ENCODE measurements at regions not wholly inside any gene's neighbourhood (a gene's known extent, or its start where the extent isn't known, plus 50 kb on each side); places are given as distances from the start of the nearest gene placed in this dataset.

- H3K4me2 ChIP-seq (ENCODE audit: insufficient read depth in 1 of 2, low read depth in 2 of 2, low read length in 2 of 2) = no peak overlapping the region
- no peak overlapping the region for H2BK5ac ChIP-seq (ENCODE audit: low read depth, low read length)
- no peak overlapping the region for H3K4me3 ChIP-seq (ENCODE audit: extremely low read depth in 1 of 4, insufficient read depth in 2 of 4, low read depth in 3 of 4, low read length in 4 of 4)
- no peak overlapping the region for H2AFZ ChIP-seq (ENCODE audit: low read length)
- H2BK15ac ChIP-seq (ENCODE audit: low read length) = no peak overlapping the region
- no peaks in the 10 kb centered on the region for H3K79me1 ChIP-seq (ENCODE audit: low read depth, low read length)
- no peaks in the 10 kb centered on the region for H4K20me1 ChIP-seq (replicated peaks in 1 of 2; ENCODE audit: control insufficient read depth in 1 of 2, insufficient read depth in 2 of 2, low read length in 2 of 2)
- H2BK20ac ChIP-seq (ENCODE audit: low read length) = no peak overlapping the region
- H3K23ac ChIP-seq (ENCODE audit: insufficient read length) = no peak overlapping the region
- no peak overlapping the region for H4K91ac ChIP-seq (replicated peaks; ENCODE audit: insufficient read length, low read length)
- H3K4ac ChIP-seq (replicated peaks; ENCODE audit: insufficient read length, low read depth, low read length) = no peak overlapping the region
- FAIRE-seq = no peak
- no peak overlapping the region; a peak in 1 of 7 replicates for H3K9ac ChIP-seq (replicated peaks in 1 of 4; ENCODE audit: extremely low read depth in 1 of 4, low read depth in 3 of 4, low read length in 3 of 4)
- H2AK5ac ChIP-seq (ENCODE audit: low read depth, low read length) = no peak overlapping the region
- no peaks in the 10 kb centered on the region for H3K9me3 ChIP-seq (ENCODE audit: insufficient read depth in 2 of 2, low read depth in 1 of 2, low read length in 1 of 2)
- no peak overlapping the region for H3K27ac ChIP-seq (ENCODE audit: low read depth, low read length)
- no peak overlapping the region for H3K56ac ChIP-seq (replicated peaks; ENCODE audit: insufficient read length, low read depth, low read length)
- CTCF ChIA-PET (ENCODE audit: partially characterized antibody) = interaction anchor here (1.6 kb wide), 1 partner anchor 9 kb away, joined by 7 read pairs; no protein-coding TSS in a partner anchor
- H3K27me3 ChIP-seq (replicated peaks in 1 of 4; ENCODE audit: control insufficient read depth in 3 of 4, extremely low read depth in 1 of 4, insufficient read depth in 3 of 4, low read length in 3 of 4) = no peaks in the 10 kb centered on the region
- H2BK120ac ChIP-seq (replicated peaks; ENCODE audit: low read depth, low read length) = no peak overlapping the region
- no peaks in the 10 kb centered on the region for H3K23me2 ChIP-seq (ENCODE audit: low read depth, low read length)
- WGBS, 2 experiments (ENCODE audit: extremely low coverage in 1 of 2, insufficient coverage in 1 of 2, insufficient read length in 1 of 2, insufficient replicate concordance in 2 of 2, low coverage in 1 of 2, low lambda C conversion rate in 2 of 2, missing lambda C conversion rate in 1 of 2) = 94% methylated on average over 3 of the region's 3 CpGs; no CpG with 5 or more reads in 1 of the 2 experiments
- no peak overlapping the region for H3K18ac ChIP-seq (ENCODE audit: extremely low read depth, low read length)
- H3K36me3 ChIP-seq (ENCODE audit: control insufficient read depth in 2 of 4, insufficient read depth in 4 of 4, low read length in 3 of 4) = no peaks in the 10 kb centered on the region
- POLR2A ChIA-PET (ENCODE audit: partially characterized antibody) = no interaction called here
- H3K79me2 ChIP-seq (ENCODE audit: control insufficient read depth in 1 of 2, insufficient read depth in 2 of 2, low read length in 2 of 2) = no peaks in the 10 kb centered on the region
- no peak for TF ChIP-seq TEAD4 (IDR thresholded peaks at IDR 0.05; ENCODE audit: low read depth, low read length)
- TF ChIP-seq SAP30 (IDR thresholded peaks at IDR 0.05; ENCODE audit: insufficient read depth, insufficient replicate concordance, low read length) = no peak
- no peak for TF ChIP-seq MAX (IDR thresholded peaks at IDR 0.05)
- TF ChIP-seq CREB1 (IDR thresholded peaks at IDR 0.05) = no peak
- no peak for TF ChIP-seq SP2 (IDR thresholded peaks at IDR 0.05; ENCODE audit: low read length)
- TF ChIP-seq FOSL1 (IDR thresholded peaks at IDR 0.05; ENCODE audit: insufficient read depth, low read depth, low read length) = no peak
- no peak for TF ChIP-seq SIRT6 (IDR thresholded peaks at IDR 0.05; ENCODE audit: low read length)
- no peak for TF ChIP-seq BCL11A (IDR thresholded peaks at IDR 0.05; ENCODE audit: low read depth in 2 of 2, low read length in 2 of 2)
- no peak for TF ChIP-seq JUND (IDR thresholded peaks at IDR 0.05; ENCODE audit: low read length)
- TF ChIP-seq KDM5A (IDR thresholded peaks at IDR 0.05; ENCODE audit: low read length) = no peak
- no peak for TF ChIP-seq KDM4A (IDR thresholded peaks at IDR 0.05; ENCODE audit: low read depth, low read length, severe bottlenecking)
- TF ChIP-seq KDM1A (IDR thresholded peaks at IDR 0.05; ENCODE audit: borderline replicate concordance, low read length) = no peak
- TF ChIP-seq CHD2 (IDR thresholded peaks at IDR 0.05; ENCODE audit: low read length) = no peak
- TF ChIP-seq RFX5 (IDR thresholded peaks at IDR 0.05; ENCODE audit: borderline replicate concordance, low read depth, low read length) = no peak
- TF ChIP-seq RXRA (IDR thresholded peaks at IDR 0.05; ENCODE audit: insufficient read depth, low read depth, low read length) = no peak
- TF ChIP-seq TCF12 (IDR thresholded peaks at IDR 0.05; ENCODE audit: low read depth, low read length) = no peak
- no peak overlapping the region for H4K8ac ChIP-seq (ENCODE audit: extremely low read depth, insufficient read depth, low read length)
- no peak overlapping the region for H2BK12ac ChIP-seq (ENCODE audit: low read depth, low read length)
- no peak overlapping the region for H4K5ac ChIP-seq (ENCODE audit: insufficient read length, low read depth, low read length)
- H3K4me1 ChIP-seq (replicated peaks in 1 of 4; ENCODE audit: control insufficient read depth in 3 of 4, insufficient read depth in 4 of 4, low read length in 3 of 4) = no peaks in the 10 kb centered on the region
- no peak overlapping the region for H3K14ac ChIP-seq (ENCODE audit: insufficient read length)
- no peak for DNase-seq (ENCODE audit: low read depth in 1 of 2, low spot score in 2 of 2)
Observed at GRCh38 chr6:71229477-71229876, 59.1 kb upstream of the OGFRL1 start.
